SK-N-MC (cell line): ENCODE measurements at regions not wholly inside any gene's neighbourhood (a gene's known extent, or its start where the extent isn't known, plus 50 kb on each side); places are given as distances from the start of the nearest gene placed in this dataset.

Source experiments
- EZH2 ChIP-seq: fragments of 200-600 bp; sonication (generic); IDR thresholded peaks from one replicate; pipeline ENCODE4 v1.6.1; 2017; ENCODE audit warnings: antibody characterized with exemption
- FOXP2 ChIP-seq: optimal IDR thresholded peaks from 2 replicates; pipeline ENCODE3; 2011; ENCODE audit warnings: mild to moderate bottlenecking, moderate library complexity; ENCODE audit not compliant: insufficient read depth; ENCODE audit errors: extremely low read length, control extremely low read depth
- POLR2AphosphoS5 ChIP-seq: IDR thresholded peaks from 2 replicates; pipeline ENCODE4 v1.6.1; 2012; ENCODE audit warnings: mild to moderate bottlenecking, low read depth, low read length, borderline replicate concordance

DNA sequence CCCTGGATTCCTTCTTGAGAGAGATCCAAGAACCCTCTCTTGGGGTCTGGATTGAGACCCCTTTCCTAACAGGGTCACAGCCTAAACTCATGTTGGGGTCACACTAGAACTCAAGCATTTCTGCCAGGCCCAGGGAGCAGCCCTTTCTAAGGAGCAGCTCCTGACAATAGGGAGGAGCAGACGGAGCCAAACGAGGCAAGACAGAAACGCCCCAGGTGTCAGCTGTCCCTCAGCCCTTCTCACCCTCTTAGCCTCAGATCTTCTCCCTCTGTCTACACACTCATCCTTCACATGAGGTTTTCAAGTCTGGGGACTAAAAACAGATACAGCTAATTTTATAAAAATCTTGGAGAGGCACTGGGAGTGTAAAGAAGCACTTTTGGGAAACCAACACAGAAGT lies 157.2 kb downstream of the SOCS6 start:
- TF ChIP-seq EZH2, result no peak
- TF ChIP-seq POLR2AphosphoS5, result no peak
- no peak for TF ChIP-seq FOXP2
